22Rv1 (cell line): ENCODE measurements at regions not wholly inside any gene's neighbourhood (a gene's known extent, or its start where the extent isn't known, plus 50 kb on each side); places are given as distances from the start of the nearest gene placed in this dataset.

Experiments used
- ZFX ChIP-seq: fragments of 450-650 bp; IDR thresholded peaks from 2 replicates; pipeline ENCODE4 v1.6.1; 2017; ENCODE audit warnings: antibody characterized with exemption, borderline replicate concordance
- TF ChIP-seq, protein P1 (sequence below): fragments of 450-650 bp; IDR thresholded peaks from 2 replicates; pipeline ENCODE4 v1.5.1; 2017; ENCODE audit warnings: mild to moderate bottlenecking

DNA sequence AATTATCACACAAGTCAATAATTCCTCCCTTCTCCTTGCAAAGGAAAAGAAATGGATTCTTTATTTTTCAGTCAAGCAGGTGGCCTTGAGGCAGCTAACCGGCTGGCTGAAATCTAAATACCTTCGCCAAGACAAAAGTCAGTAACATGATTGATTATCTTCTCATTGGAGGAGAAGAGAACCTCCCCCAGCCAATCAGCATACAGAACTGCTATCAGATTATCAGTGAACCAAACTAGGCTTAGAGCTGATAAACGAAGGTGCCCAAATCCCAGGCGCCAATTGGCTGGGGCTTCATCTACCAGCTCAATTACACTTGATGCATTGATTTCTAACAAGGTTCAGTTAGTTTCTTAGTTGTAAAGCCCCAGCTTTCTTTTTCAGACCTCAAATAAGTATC is 152.4 kb upstream of the NOCT start:
- TF ChIP-seq, protein P1, sequence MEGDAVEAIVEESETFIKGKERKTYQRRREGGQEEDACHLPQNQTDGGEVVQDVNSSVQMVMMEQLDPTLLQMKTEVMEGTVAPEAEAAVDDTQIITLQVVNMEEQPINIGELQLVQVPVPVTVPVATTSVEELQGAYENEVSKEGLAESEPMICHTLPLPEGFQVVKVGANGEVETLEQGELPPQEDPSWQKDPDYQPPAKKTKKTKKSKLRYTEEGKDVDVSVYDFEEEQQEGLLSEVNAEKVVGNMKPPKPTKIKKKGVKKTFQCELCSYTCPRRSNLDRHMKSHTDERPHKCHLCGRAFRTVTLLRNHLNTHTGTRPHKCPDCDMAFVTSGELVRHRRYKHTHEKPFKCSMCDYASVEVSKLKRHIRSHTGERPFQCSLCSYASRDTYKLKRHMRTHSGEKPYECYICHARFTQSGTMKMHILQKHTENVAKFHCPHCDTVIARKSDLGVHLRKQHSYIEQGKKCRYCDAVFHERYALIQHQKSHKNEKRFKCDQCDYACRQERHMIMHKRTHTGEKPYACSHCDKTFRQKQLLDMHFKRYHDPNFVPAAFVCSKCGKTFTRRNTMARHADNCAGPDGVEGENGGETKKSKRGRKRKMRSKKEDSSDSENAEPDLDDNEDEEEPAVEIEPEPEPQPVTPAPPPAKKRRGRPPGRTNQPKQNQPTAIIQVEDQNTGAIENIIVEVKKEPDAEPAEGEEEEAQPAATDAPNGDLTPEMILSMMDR = no peak
- no peak for TF ChIP-seq ZFX
